HG02870 (cell line): ENCODE measurements at regions not wholly inside any gene's neighbourhood (a gene's known extent, or its start where the extent isn't known, plus 50 kb on each side); places are given as distances from the start of the nearest gene placed in this dataset.

Source experiments
- ATAC-seq: cut with Tn5 transposase; IDR thresholded peaks from one replicate; pipeline ENCODE4 v1.9.1; 2021; ENCODE audit warnings: mild to moderate bottlenecking, moderate library complexity; ENCODE audit not compliant: unreplicated experiment

DNA sequence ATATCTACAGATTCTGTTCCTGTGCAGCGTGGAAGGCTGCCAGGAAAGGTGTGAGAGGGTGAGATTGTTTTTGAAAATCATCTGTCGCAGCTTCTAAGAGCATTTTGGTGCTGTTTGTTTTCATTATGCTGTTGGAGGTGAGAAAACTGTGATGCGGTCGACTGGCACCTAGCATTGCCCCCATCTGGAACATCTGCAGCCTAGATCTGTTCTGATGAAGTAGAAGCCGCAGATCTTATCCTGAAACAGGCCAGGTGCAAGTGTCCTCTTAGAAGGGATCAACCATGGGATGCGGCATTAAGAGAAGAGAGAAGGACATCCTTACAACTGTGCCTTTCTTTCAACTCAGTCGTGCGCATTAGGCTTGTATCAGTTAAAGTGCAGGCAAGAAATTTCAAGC is 167.3 kb downstream of the CDH26 start:
- no peak for ATAC-seq

GRCh38 chr20:60126975-60127374 is 168.8 kb downstream of the CDH26 start:
- no peak for ATAC-seq

GRCh38 chr20:60131375-60131774 is 173.2 kb downstream of the CDH26 start:
- ATAC-seq: no peak

DNA sequence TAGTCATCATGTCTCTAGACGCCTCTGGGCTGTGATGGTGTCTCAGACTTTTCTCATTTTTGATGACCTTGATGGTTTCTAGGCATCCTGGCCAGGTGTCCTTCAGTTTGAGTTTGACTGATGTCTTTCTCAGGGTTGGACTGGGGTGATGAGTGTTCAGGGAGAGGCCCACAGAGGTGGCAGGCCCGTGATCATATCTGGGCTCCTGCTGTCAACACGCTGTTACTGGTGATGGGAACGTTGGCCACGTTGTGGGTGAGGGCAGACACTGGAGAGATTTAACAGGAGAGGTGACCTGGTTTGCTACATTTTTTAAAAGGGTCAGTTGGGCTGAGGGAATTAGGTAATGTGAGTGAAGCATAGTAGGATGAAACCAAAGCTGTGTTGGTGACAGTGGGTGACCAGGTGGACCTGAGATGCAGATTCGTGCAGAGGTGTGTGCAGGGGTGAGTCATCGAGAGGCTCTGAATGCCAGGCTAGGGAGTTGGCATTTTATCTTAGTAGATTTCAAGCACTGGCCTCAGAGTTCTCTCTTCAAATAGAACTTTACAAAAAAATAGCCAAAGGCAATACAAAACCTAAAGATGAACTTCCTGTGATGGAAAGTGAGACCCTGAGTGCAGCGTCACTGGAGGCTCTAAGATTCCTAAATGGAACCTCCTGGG is 174.1 kb downstream of the CDH26 start:
- no peak for ATAC-seq

- no peak for ATAC-seq
Measured at GRCh38 chr20:60132827-60133670, 174.8 kb downstream of the CDH26 start.

DNA sequence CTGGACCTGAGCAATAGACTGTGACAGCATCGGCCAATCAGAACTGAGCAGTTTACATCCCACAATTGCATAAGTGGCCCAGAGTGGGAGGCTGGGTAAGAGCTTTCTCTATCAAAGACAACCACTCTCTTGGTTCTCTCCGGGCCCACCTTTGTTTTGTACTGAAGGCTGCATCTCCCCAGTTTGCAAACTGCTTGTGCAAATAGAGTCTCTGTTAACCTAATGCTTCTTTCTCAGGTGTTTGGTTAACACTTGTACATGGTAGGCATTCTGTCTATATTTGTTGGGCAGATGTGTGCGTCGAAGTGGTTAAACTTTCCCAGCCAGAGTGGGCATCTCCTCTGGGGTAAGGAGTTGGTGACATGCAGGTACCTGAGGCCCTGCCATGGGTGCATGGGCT is 177.1 kb downstream of the CDH26 start:
- ATAC-seq: no peak

- ATAC-seq: no peak
Measured at GRCh38 chr20:60136645-60137401, 178.6 kb downstream of the CDH26 start.

- no peak for ATAC-seq
Measured at GRCh38 chr20:60137657-60138245, 179.5 kb downstream of the CDH26 start.

DNA sequence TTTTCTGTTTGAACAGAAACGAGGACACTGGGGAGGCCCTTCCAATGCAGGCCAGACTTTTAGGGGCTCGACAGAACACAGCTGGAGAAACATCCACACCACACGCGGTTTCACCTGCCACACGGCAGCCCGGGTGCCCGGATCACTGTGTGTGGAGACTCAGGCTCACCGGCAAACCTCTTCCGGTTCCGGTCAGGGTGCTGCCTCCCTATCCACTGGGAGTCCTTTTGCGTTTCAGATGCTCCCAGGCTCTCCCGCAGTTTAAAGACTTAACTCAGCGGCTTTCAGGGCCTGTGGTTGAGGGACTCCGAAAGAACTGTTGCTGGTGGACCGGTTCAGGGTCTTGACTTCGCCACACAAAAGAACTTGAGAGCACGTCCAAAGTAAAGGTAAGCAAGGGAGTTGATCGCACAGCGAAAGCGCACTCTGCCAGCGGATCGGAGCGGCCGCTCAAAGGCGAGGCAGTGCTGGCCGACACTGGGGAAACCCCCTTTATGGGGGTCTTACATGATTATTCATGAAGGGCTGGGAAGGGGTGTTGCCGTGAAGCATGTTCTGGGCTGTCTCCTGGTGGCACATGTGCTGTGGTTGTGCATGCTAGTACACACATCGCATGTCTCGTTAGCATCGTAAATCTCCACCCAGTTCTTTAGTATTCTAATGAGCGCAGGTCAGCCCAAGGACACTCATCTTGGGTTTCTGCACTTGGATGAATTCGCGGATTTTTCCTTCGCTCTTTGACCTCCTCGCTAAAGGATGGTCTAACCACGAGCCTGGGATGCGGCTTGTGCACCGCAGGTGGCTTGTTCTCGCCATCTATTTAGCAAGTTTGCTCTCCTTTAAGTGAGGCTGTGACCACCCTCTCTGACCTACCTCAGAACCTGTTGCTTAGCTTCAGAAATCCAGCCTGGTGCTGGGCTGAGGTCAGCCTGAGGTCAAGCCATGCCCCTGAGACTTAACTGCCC is 180.3 kb downstream of the CDH26 start:
- ATAC-seq: no peak

DNA sequence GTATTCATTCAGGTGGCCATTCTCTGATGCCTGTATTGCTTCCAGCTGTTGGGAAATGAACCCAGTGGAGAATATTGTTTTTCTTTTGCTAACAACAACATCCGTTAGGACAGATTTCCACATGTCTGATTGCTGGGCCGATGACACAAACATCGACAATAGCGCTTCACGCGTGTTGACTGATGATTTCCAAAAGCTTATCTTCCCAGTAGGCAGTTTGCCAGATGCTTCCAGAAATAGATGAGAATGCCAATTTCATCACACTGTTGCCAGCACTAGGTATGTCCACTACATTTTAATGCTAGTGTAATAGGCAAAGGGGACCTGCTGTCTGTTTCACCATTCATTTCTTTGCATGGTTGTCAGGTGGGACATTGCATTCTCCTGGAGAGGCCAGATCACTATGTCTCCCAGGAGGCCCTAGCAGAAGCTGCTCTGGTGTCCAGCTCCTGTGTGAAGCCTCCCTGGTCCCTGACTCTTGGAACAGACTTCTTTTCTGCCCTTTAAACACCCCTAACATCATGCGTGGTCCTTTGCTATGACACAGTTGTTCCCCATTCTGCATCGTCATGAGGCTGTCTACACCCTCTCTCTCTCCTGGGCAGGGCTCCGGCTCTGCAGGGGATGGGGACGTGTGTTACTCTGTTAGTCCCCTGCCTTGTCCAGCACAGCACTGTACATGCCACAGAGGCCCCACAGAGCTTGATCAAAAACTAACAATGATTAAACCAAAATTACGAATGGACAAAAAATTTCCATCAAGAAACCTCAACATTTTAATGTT is 181.6 kb downstream of the CDH26 start:
- no peak for ATAC-seq

DNA sequence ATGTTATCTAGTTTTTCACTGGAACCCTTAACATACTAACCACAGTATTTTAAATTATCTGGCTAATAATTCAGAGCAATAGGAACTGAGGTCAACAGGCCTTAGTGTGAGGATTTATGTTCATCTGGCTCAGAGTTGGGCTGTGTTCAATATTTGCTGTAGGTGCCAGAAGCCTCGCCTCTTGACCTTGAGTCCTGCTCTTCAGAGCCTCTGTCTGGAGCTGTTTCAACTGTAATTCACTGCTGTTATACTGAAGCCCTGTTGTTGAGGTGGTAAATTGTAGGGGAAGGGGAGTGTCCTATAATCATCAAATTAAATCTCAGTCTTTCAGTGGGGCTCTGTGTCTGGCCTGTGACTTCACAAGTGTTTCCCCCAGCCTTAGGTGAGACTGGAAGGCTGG is 184.4 kb downstream of the CDH26 start:
- no peak for ATAC-seq

- no peak for ATAC-seq
Measured at GRCh38 chr20:60143261-60143842, 185.1 kb downstream of the CDH26 start.

DNA sequence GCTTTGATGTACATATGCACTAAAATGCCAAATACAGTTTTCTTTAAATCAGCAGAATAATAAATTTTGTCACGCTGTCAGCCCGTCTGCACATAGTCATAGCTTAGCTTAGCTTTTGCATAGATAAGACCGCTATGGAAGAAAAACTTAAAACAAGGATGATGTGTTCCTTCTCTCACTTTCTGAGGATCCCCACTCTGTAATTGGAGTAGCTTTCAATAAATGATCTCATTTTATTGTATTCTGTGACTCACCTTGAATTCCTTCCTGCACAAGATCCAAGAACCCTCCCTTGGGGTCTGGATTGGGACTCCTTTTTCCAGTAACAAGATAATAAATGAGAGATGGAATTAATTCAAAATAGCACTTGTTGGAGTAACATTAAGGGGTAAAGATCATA is 186.2 kb downstream of the CDH26 start:
- no peak for ATAC-seq

DNA sequence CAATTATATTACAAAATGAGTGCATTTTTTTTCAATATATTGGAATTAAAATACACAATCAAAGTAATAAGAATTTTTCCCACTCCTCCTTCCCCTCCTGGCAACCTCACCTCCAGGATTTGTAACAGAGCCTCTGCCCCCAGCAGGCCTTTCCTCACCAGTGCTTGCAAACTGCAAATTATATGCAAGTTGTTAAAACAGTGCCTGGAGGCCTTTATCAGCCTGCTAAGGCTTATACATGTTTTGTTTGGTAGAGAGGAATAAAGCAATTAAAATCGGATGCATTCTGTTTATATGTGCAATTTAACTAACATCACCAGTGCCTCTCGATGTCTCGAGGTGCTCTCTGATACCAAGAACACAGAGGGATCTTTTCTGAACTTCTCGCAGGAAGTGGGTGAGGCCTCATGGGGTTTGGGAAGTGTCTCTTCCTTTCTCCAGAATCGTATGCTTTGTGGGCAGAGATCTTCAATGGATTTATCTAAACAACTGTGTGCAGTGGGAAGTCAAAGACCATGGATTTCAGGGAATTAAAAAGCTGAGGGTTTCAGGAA is 186.8 kb downstream of the CDH26 start:
- no peak for ATAC-seq

DNA sequence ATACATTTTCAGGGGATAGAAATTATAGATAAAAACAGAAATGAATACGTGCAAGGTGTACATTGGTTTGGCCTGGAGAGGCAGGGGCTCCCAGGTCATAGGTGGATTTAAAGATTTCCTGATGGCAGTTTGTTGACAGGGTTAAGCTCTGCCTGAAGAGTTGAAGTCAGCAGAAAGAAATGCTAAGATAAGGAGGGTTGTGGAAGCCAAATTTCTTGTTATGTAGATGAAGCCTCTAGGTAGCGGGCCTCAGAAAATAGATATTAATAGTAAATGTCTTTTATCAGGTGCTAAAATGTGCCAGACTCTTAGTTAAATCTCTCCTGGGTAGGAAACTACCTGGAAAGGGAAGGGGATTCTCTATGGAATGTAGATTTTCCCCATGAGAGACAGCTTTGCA is 188.8 kb downstream of the CDH26 start:
- no peak for ATAC-seq

GRCh38 chr20:60148885-60149284 is 190.7 kb downstream of the CDH26 start:
- no peak for ATAC-seq

DNA sequence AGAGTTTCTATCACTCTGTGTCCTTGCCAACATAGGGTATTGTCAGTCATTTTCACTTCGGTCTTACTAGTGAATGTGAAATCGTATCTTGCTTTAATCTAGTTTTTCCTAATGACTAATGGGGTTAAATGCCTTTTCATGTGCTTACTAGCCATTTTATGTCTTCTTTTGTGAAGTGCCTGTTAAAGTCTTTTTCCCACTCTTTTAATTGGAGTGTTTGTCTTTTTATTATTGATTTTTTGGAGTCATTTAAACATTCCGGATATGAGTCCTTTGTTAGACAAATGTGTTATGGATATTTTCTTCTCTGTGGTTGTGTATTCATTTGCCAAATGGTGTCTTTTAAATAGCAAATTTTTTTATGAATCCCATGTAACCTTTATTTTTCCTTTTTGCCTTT is 194.6 kb downstream of the CDH26 start:
- no peak for ATAC-seq

DNA sequence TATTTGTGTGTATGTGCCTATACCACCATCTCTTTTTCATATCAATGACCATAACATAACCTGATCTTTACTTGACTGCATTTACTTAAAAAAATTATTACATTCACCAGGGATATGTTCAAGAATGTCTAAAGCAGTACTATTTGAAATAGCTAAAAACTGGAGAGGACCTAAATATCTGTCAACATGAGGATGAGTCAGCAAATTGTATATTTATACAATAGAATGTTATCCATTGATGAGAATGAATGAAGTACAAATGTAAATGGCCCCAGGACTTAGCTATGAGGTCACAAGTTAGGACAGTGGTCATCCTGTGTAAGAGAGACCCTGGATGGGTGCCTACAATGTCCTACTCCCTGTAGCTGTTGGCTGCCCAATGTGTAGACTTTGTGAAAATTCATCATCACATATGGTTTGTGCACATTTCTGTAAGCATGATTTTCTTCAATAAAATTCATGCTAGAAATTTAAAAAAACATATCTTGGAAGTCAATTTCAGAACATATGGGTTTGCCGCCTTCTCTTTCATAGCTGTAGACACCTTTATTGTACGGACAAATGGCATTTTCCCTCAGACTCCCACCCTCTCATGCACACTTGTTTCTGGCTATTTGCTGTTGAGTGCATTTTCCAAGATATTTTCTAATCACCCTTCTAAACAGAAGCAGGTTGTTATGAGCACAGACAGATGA is 202.4 kb downstream of the CDH26 start:
- ATAC-seq: no peak
